ENCODE measurements at regions not wholly inside any gene's neighbourhood (a gene's known extent, or its start where the extent isn't known, plus 50 kb on each side); places are given as distances from the start of the nearest gene placed in this dataset.
"Not testable (repeated sequence)": the region's sequence is repeated elsewhere in the genome, so short reads cannot be mapped to it uniquely, and the experiment has no call there.

DNA sequence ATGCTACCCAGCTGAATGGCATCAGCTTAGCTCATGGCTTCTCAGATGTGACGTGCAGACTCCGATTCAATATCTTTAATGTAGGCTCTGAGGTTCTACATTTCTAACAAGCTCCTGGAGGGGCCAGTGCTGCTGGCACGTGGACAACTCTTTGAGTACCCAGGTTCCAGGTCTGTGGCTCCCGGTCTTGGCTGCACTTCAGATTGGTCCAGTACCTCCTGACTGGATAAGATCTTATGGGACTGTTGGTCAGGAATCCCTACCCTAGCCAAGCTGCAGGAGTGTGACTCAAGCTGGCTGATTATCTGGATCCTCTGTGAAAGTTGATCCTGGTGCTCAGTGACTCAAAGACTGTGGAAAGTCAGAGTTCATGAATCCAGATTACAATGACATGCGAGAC, 222.1 kb downstream of the ANKRD30B start:
- no peak overlapping the region for H2BK120ac ChIP-seq (ENCODE audit: low read depth, low read length)
- no peaks in the 10 kb centered on the region for H3K36me3 ChIP-seq (ENCODE audit: control insufficient read depth, insufficient read depth, low read length)
- H4K5ac ChIP-seq (ENCODE audit: low read length): no peak overlapping the region
- no peak overlapping the region for H3K18ac ChIP-seq (ENCODE audit: low read length)
- no peak overlapping the region for H3K56ac ChIP-seq (ENCODE audit: low read length)
- no peaks in the 10 kb centered on the region for H3K27me3 ChIP-seq (ENCODE audit: insufficient read depth, low read length, poor library complexity)
- H3K23ac ChIP-seq (ENCODE audit: low read length): no peak overlapping the region
- H2AK5ac ChIP-seq (ENCODE audit: low read length): no peak overlapping the region
- WGBS (ENCODE audit: extremely low coverage, insufficient coverage, low lambda C conversion rate): no CpG with 5 or more reads among the region's 5 CpGs
- no peaks in the 10 kb centered on the region for H3K79me2 ChIP-seq (ENCODE audit: control insufficient read depth, insufficient read depth, low read length)
- no peaks in the 10 kb centered on the region for H3K4me1 ChIP-seq (ENCODE audit: control insufficient read depth, low read depth, low read length)
- H2BK5ac ChIP-seq (ENCODE audit: low read length): no peak overlapping the region
- no peak overlapping the region for H3K9ac ChIP-seq (ENCODE audit: low read length)
- peak; percentile 1 for DNase-seq
- H3K4me3 ChIP-seq (ENCODE audit: low read length): no peak overlapping the region
- no peak overlapping the region for H2BK15ac ChIP-seq (replicated peaks; ENCODE audit: low read depth)
- H3K4ac ChIP-seq (ENCODE audit: low read depth, low read length): no peak overlapping the region
- no peaks in the 10 kb centered on the region for H3K79me1 ChIP-seq (ENCODE audit: low read length)
- H3K27ac ChIP-seq (ENCODE audit: low read depth, low read length): no peak overlapping the region
- H4K8ac ChIP-seq (ENCODE audit: low read depth, low read length): no peak overlapping the region
- no peak overlapping the region for H3K4me2 ChIP-seq (ENCODE audit: low read length)

DNA sequence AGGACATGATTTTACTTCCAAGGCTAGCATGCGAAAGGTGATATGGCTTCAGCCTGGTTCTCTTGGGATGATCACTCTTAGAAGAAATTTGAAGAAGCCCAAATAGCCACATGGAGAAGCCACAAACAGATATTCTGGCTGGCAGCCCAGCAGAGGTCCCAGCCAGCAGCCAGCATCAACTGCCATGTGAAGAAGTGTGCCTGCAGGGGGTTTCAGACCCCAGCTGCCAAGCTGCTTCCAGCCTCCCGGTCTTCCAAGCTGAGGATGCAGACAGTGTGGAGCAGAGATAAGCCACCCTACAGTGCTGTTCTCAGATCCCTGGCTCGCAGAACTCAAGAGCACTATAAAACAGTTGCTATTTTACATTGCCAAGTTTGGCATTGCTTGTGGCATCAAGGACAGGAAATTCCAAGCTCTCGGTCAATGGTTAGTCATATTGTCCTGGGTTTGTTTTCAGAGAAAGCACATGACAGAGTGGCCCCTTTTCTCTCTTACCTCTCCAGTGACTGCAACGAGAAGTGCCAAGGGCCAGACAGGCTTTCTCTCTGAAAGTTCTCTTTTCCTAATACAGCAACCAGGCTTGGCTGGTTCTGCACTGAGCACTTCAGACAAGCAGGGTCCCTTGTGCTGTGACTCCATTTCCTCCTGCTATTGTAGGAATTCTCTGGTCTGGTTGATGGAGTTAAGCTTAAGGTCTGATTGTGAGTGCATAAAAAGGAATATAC, 223.7 kb downstream of the ANKRD30B start:
- H3K79me1 ChIP-seq (ENCODE audit: low read length): no peaks in the 10 kb centered on the region
- H3K4me3 ChIP-seq (ENCODE audit: low read length): no peak overlapping the region
- H4K8ac ChIP-seq (ENCODE audit: low read depth, low read length): no peak overlapping the region
- no peaks in the 10 kb centered on the region for H3K27me3 ChIP-seq (ENCODE audit: insufficient read depth, low read length, poor library complexity)
- H3K23ac ChIP-seq (ENCODE audit: low read length): no peak overlapping the region
- DNase-seq: no peak
- H3K56ac ChIP-seq (ENCODE audit: low read length): no peak overlapping the region
- H3K36me3 ChIP-seq (ENCODE audit: control insufficient read depth, insufficient read depth, low read length): no peaks in the 10 kb centered on the region
- no CpG with 5 or more reads among the region's 5 CpGs for WGBS (ENCODE audit: extremely low coverage, insufficient coverage, low lambda C conversion rate)
- no peak overlapping the region for H3K4ac ChIP-seq (ENCODE audit: low read depth, low read length)
- no peak overlapping the region for H4K5ac ChIP-seq (ENCODE audit: low read length)
- no peak overlapping the region for H2BK5ac ChIP-seq (ENCODE audit: low read length)
- H3K27ac ChIP-seq (ENCODE audit: low read depth, low read length): no peak overlapping the region
- H3K18ac ChIP-seq (ENCODE audit: low read length): no peak overlapping the region
- H3K79me2 ChIP-seq (ENCODE audit: control insufficient read depth, insufficient read depth, low read length): no peaks in the 10 kb centered on the region
- H2BK120ac ChIP-seq (ENCODE audit: low read depth, low read length): no peak overlapping the region
- H3K4me2 ChIP-seq (ENCODE audit: low read length): no peak overlapping the region
- H3K9ac ChIP-seq (ENCODE audit: low read length): no peak overlapping the region
- no peak overlapping the region for H2AK5ac ChIP-seq (ENCODE audit: low read length)
- no peak overlapping the region for H2BK15ac ChIP-seq (replicated peaks; ENCODE audit: low read depth)
- H3K4me1 ChIP-seq (ENCODE audit: control insufficient read depth, low read depth, low read length): no peaks in the 10 kb centered on the region

DNA sequence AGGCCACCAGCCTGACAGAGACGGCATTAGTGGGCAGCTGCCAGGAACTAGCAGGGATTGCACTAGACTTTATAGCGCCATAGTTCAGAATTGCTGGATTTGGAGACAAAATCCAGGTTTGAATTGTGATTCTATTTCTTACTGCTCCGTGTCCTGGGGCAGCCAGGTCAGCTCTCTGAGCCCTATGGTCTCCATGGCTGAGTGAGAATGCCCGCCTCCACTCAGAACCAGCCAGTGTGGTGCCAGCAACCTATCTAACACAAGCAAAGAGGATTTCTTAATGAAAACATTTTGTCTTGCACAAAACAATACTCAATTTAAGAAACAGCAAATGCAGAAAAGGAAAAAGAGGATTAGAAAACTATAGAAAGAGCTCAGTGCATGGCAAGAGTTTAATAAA, 225.4 kb downstream of the ANKRD30B start:
- not testable (repeated sequence) for H3K4me2 ChIP-seq (ENCODE audit: low read length); H4K5ac ChIP-seq (ENCODE audit: low read length); H3K56ac ChIP-seq (ENCODE audit: low read length); H4K8ac ChIP-seq (ENCODE audit: low read depth, low read length); H3K27ac ChIP-seq (ENCODE audit: low read depth, low read length); H3K79me2 ChIP-seq (ENCODE audit: control insufficient read depth, insufficient read depth, low read length); H3K27me3 ChIP-seq (ENCODE audit: insufficient read depth, low read length, poor library complexity); H2BK15ac ChIP-seq (replicated peaks; ENCODE audit: low read depth); DNase-seq; H3K79me1 ChIP-seq (ENCODE audit: low read length); H3K4me3 ChIP-seq (ENCODE audit: low read length); H3K4me1 ChIP-seq (ENCODE audit: control insufficient read depth, low read depth, low read length); H3K36me3 ChIP-seq (ENCODE audit: control insufficient read depth, insufficient read depth, low read length); H3K4ac ChIP-seq (ENCODE audit: low read depth, low read length); H3K9ac ChIP-seq (ENCODE audit: low read length); H2BK120ac ChIP-seq (ENCODE audit: low read depth, low read length); H2BK5ac ChIP-seq (ENCODE audit: low read length); H3K23ac ChIP-seq (ENCODE audit: low read length); H3K18ac ChIP-seq (ENCODE audit: low read length); H2AK5ac ChIP-seq (ENCODE audit: low read length)
- no CpG with 5 or more reads among the region's 4 CpGs for WGBS (ENCODE audit: extremely low coverage, insufficient coverage, low lambda C conversion rate)

DNA sequence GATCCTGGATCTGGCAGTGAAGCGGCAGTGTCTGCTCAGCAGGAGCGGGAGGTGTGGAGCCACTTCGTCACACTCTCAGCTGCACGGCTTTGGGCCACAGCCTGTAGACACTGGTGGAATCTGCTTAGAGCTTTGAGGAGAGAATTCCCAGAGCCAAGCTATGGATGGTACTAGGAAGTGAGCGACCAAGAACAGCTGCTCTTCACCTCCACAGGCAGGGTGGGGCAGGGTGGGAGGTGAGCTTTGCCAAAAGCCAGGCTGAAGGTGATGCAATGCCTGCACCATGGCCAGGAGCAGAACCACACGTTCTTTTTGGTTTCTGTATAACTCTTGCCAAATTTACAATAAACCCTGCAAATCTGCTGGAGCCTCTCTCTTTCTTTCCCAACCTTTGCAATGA, 226.1 kb downstream of the ANKRD30B start:
- no peak overlapping the region for H3K4me2 ChIP-seq (ENCODE audit: low read length)
- H3K9ac ChIP-seq (ENCODE audit: low read length): no peak overlapping the region
- DNase-seq: no peak
- H2BK15ac ChIP-seq (replicated peaks; ENCODE audit: low read depth): no peak overlapping the region
- H3K36me3 ChIP-seq (ENCODE audit: control insufficient read depth, insufficient read depth, low read length): no peaks in the 10 kb centered on the region
- no peak overlapping the region for H3K18ac ChIP-seq (ENCODE audit: low read length)
- H2BK120ac ChIP-seq (ENCODE audit: low read depth, low read length): no peak overlapping the region
- H4K8ac ChIP-seq (ENCODE audit: low read depth, low read length): no peak overlapping the region
- H4K5ac ChIP-seq (ENCODE audit: low read length): no peak overlapping the region
- H3K4ac ChIP-seq (ENCODE audit: low read depth, low read length): no peak overlapping the region
- no peaks in the 10 kb centered on the region for H3K27me3 ChIP-seq (ENCODE audit: insufficient read depth, low read length, poor library complexity)
- H3K23ac ChIP-seq (ENCODE audit: low read length): no peak overlapping the region
- no peak overlapping the region for H2AK5ac ChIP-seq (ENCODE audit: low read length)
- no peak overlapping the region for H3K27ac ChIP-seq (ENCODE audit: low read depth, low read length)
- no peaks in the 10 kb centered on the region for H3K79me1 ChIP-seq (ENCODE audit: low read length)
- H3K4me3 ChIP-seq (ENCODE audit: low read length): no peak overlapping the region
- no peak overlapping the region for H2BK5ac ChIP-seq (ENCODE audit: low read length)
- no peaks in the 10 kb centered on the region for H3K79me2 ChIP-seq (ENCODE audit: control insufficient read depth, insufficient read depth, low read length)
- WGBS (ENCODE audit: extremely low coverage, insufficient coverage, low lambda C conversion rate): no CpG with 5 or more reads among the region's 6 CpGs
- H3K56ac ChIP-seq (ENCODE audit: low read length): no peak overlapping the region
- no peaks in the 10 kb centered on the region for H3K4me1 ChIP-seq (ENCODE audit: control insufficient read depth, low read depth, low read length)

DNA sequence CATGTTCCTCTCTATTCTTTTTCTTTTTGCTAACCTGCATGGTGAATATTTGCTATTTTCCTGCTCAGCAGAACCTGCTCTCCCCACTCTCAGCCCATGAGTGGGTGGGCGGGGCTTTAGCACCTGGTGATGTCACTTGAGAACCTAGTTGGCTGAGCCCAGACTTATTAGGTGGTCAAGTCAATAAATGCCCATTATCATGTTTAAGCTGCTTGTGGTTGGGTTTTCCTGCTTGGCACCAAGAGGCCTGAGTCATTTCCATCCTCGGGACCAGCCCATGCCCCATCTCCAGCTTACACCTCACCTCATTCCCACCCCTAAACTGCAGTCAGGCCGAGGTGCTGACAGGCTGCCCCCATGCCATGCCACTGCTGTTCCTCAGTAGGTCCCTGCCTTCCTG, 226.6 kb downstream of the ANKRD30B start:
- Histone ChIP-seq H3K18ac (ENCODE audit: low read length) (no peak overlapping the region), H2BK120ac (ENCODE audit: low read depth, low read length) (no peak overlapping the region), H4K8ac (ENCODE audit: low read depth, low read length) (no peak overlapping the region), H3K4ac (ENCODE audit: low read depth, low read length) (no peak overlapping the region), H3K56ac (ENCODE audit: low read length) (no peak overlapping the region), H3K23ac (ENCODE audit: low read length) (no peak overlapping the region), H3K27ac (ENCODE audit: low read depth, low read length) (no peak overlapping the region), H3K9ac (ENCODE audit: low read length) (no peak overlapping the region), H3K36me3 (ENCODE audit: control insufficient read depth, insufficient read depth, low read length) (no peaks in the 10 kb centered on the region), H3K79me1 (ENCODE audit: low read length) (no peaks in the 10 kb centered on the region), H3K27me3 (ENCODE audit: insufficient read depth, low read length, poor library complexity) (no peaks in the 10 kb centered on the region), H2AK5ac (ENCODE audit: low read length) (no peak overlapping the region), H3K4me1 (ENCODE audit: control insufficient read depth, low read depth, low read length) (no peaks in the 10 kb centered on the region), H3K4me3 (ENCODE audit: low read length) (no peak overlapping the region), H2BK15ac (replicated peaks; ENCODE audit: low read depth) (no peak overlapping the region), H4K5ac (ENCODE audit: low read length) (no peak overlapping the region), H2BK5ac (ENCODE audit: low read length) (no peak overlapping the region), H3K4me2 (ENCODE audit: low read length) (no peak overlapping the region), H3K79me2 (ENCODE audit: control insufficient read depth, insufficient read depth, low read length) (no peaks in the 10 kb centered on the region)
- DNase-seq: no peak
- no CpG with 5 or more reads among the region's 3 CpGs for WGBS (ENCODE audit: extremely low coverage, insufficient coverage, low lambda C conversion rate)

DNA sequence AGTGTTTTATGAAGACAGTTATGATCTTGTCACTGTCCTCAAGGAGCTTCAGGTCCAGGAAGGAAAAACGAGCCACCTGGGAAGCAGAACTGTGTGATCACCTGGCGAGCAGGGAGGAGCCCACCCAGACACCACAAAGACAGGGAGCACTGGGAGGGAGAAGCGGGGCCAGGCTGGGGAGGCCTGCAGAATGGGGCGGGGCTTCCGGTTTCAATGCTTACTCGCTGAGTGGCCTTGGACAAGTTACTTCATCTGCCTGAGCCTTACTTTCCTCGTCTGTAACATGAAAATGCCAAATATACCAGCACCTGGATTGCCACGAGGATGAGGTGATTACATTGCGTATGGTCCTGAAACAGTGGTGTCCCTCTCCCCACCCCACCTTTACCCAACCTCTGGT, 227.5 kb downstream of the ANKRD30B start:
- no peak overlapping the region for H3K4me2 ChIP-seq (ENCODE audit: low read length)
- no peak overlapping the region for H3K27ac ChIP-seq (ENCODE audit: low read depth, low read length)
- no peak overlapping the region for H2BK120ac ChIP-seq (ENCODE audit: low read depth, low read length)
- no peak overlapping the region for H3K4ac ChIP-seq (ENCODE audit: low read depth, low read length)
- H4K8ac ChIP-seq (ENCODE audit: low read depth, low read length): no peak overlapping the region
- H3K18ac ChIP-seq (ENCODE audit: low read length): no peak overlapping the region
- H3K36me3 ChIP-seq (ENCODE audit: control insufficient read depth, insufficient read depth, low read length): no peaks in the 10 kb centered on the region
- no peaks in the 10 kb centered on the region for H3K79me1 ChIP-seq (ENCODE audit: low read length)
- no peak overlapping the region for H2BK5ac ChIP-seq (ENCODE audit: low read length)
- no peak overlapping the region for H3K56ac ChIP-seq (ENCODE audit: low read length)
- H3K27me3 ChIP-seq (ENCODE audit: insufficient read depth, low read length, poor library complexity): no peaks in the 10 kb centered on the region
- DNase-seq: no peak
- no peak overlapping the region for H3K9ac ChIP-seq (ENCODE audit: low read length)
- H3K23ac ChIP-seq (ENCODE audit: low read length): no peak overlapping the region
- no peak overlapping the region for H4K5ac ChIP-seq (ENCODE audit: low read length)
- WGBS (ENCODE audit: extremely low coverage, insufficient coverage, low lambda C conversion rate): no CpG with 5 or more reads among the region's 9 CpGs
- H3K4me3 ChIP-seq (ENCODE audit: low read length): no peak overlapping the region
- no peak overlapping the region for H2AK5ac ChIP-seq (ENCODE audit: low read length)
- H3K4me1 ChIP-seq (ENCODE audit: control insufficient read depth, low read depth, low read length): no peaks in the 10 kb centered on the region
- no peaks in the 10 kb centered on the region for H3K79me2 ChIP-seq (ENCODE audit: control insufficient read depth, insufficient read depth, low read length)
- H2BK15ac ChIP-seq (replicated peaks; ENCODE audit: low read depth): no peak overlapping the region

Measured in mesendoderm (in vitro differentiated cells).